Heart left ventricle (tissue), 16 donors: ENCODE measurements at regions not wholly inside any gene's neighbourhood (a gene's known extent, or its start where the extent isn't known, plus 50 kb on each side); places are given as distances from the start of the nearest gene placed in this dataset.

ENCODE experiments used
- ATAC-seq, 4 donors: fragments of 200-7000 bp; cut with Tn5 transposase; one replicate each; pipeline ENCODE4 v1.9.1; 2020 to 2022; ENCODE audit warnings: moderate library complexity in 4 of 4, mild to moderate bottlenecking in 3 of 4, moderate number of reproducible peaks in 1 of 4
- DNase-seq, 5 donors: peaks; one replicate each; pipeline ENCODE4 v3.0.0-alpha.2; 2020
- H3K27ac ChIP-seq, 12 donors: fragments of 200-600 bp; sonication (generic) in 4 of 12; one replicate each; pipeline versions ENCODE4 v1.5.0 to v1.8.0; 2016 to 2022; ENCODE audit warnings: mild to moderate bottlenecking in 2 of 12
- H3K27me3 ChIP-seq, 9 donors: fragments of 200-600 bp; sonication (generic) in 2 of 9; one replicate each; pipeline versions ENCODE4 v1.5.1 to v1.8.0; 2016 to 2022; ENCODE audit warnings: mild to moderate bottlenecking in 3 of 9
- H3K36me3 ChIP-seq, 9 donors: fragments of 200-600 bp; sonication (generic) in 2 of 9; one replicate each; pipeline versions ENCODE4 v1.5.0 to v1.8.0; 2018 to 2022; ENCODE audit warnings: mild to moderate bottlenecking in 2 of 9
- H3K4me1 ChIP-seq, 12 donors: fragments of 200-600 bp; sonication (generic) in 4 of 12; one replicate each; pipeline versions ENCODE4 v1.5.0 to v1.8.0; 2016 to 2022; ENCODE audit warnings: mild to moderate bottlenecking in 3 of 12
- H3K4me3 ChIP-seq, 12 donors: fragments of 200-600 bp; sonication (generic) in 4 of 12; one replicate each; pipeline versions ENCODE4 v1.5.0 to v1.8.0; 2017 to 2022; ENCODE audit warnings: mild to moderate bottlenecking in 9 of 12, moderate library complexity in 4 of 12
- H3K9me3 ChIP-seq, 12 donors: fragments of 200-600 bp; sonication (generic) in 4 of 12; one replicate each; pipeline versions ENCODE4 v1.5.0 to v1.8.0; 2016 to 2022; ENCODE audit warnings: mild to moderate bottlenecking in 1 of 12
- POLR2A ChIP-seq, 2 donors: fragments of 450-650 bp; IDR thresholded peaks; one replicate each; pipeline ENCODE4 v1.6.1; 2017; ENCODE audit warnings: antibody characterized with exemption in 2 of 2, mild to moderate bottlenecking in 2 of 2, moderate library complexity in 2 of 2
- WGBS, 4 donors: extraction: QIAGEN DNeasy Blood & Tissue Kit in 2 of 4; methylation state at CpG; one replicate each; pipeline versions ENCODE4 v1.1.5 to v1.1.7; 2013 to 2018; 5-methylcytosine and 5-hydroxymethylcytosine counted together
- intact Hi-C, 10 donors: fragments of 100-400 bp; cut with DNase I; formaldehyde crosslinking; loops; one replicate each; pipeline versions ENCODE4 v1.11.1 to v1.14.2; 2022
- TF ChIP-seq, protein P1 (sequence below), 12 donors: fragments of 200-600 bp; sonication (generic) in 4 of 12; IDR thresholded peaks; one replicate each; pipeline versions ENCODE4 v1.5.0 to v1.8.0; 2018 to 2022; ENCODE audit warnings: antibody characterized with exemption in 12 of 12, mild to moderate bottlenecking in 5 of 12
- donor health status: ischemic (EF 13 %, LVEDD 7.1; RV severe dilation, severe dysfunction).
- donor health status: healthy with polysubstance abuse.
- donor health status: DM: no; HTN: yes; CAD: no.
- donor health status: DM: no; HTN: no; CAD: no.
- donor health status: ischemic (EF 25% LVEDD 6.9; RV normal size, moderate dysfunction).
- donor health status: ischemic (EF 25% LVEDD 5.7; RV mildly dilated, moderate dysfunction).
- donor health status: healthy.
- donor health status: DM: yes; HTN: yes; CAD: no.
- donor health status: ischemic (EF 35%, LVEDD 5.7; RV mildly dilated, moderate dysfunction).
- donor health status: nonischemic (EF 11% LVEDD 7.7; RV severe dilation, severe dysfunction).
- donor health status: DM: yes; HTN: yes; CAD: no.
- donor health status: PGD.
- donor health status: ischemic (EF 29% LVEDD 5.4; RV normal size, mild dysfunction).
- donor health status: nonischemic (EF 23%, LVEDD 6.1; RV moderate dilation, normal function).

DNA sequence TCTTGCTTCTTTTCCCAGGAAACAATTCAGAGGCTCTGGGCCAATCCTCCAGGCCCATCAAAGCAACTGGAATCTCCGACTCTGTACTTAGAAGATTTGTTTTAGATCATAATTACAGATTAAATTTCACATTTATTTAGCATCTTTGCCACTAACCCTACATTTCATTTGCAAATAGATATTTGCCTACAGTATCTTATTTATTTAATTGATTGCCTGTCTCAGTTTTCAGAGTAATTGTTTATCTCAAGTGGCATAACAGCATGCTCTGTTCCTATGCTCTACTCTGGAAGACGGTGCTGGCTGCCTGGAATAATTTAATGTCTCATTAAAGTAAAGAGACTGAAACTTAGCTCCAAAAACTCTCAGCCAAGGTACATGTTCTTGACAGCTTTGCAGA, 213.4 kb downstream of the HNMT start:
- DNase-seq (no peak), ATAC-seq (no peak)
- Histone ChIP-seq H3K4me3 (no peak overlapping the region), H3K9me3 (no peaks in the 10 kb centered on the region), H3K27me3 (no peaks in the 10 kb centered on the region), H3K27ac (no peak overlapping the region), H3K36me3 (no peaks in the 10 kb centered on the region), H3K4me1 (peaks cover 0 to 1% (median 0%) of the 10 kb centered on the region in 12 donors)
- whole genome bisulfite sequencing, 4 donors, result 62 to 70% (median 63%) methylated on average over 2 of the region's 2 CpGs
- no peak for TF ChIP-seq POLR2A (IDR thresholded peaks at IDR 0.05)
- TF ChIP-seq, protein P1, sequence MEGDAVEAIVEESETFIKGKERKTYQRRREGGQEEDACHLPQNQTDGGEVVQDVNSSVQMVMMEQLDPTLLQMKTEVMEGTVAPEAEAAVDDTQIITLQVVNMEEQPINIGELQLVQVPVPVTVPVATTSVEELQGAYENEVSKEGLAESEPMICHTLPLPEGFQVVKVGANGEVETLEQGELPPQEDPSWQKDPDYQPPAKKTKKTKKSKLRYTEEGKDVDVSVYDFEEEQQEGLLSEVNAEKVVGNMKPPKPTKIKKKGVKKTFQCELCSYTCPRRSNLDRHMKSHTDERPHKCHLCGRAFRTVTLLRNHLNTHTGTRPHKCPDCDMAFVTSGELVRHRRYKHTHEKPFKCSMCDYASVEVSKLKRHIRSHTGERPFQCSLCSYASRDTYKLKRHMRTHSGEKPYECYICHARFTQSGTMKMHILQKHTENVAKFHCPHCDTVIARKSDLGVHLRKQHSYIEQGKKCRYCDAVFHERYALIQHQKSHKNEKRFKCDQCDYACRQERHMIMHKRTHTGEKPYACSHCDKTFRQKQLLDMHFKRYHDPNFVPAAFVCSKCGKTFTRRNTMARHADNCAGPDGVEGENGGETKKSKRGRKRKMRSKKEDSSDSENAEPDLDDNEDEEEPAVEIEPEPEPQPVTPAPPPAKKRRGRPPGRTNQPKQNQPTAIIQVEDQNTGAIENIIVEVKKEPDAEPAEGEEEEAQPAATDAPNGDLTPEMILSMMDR (IDR thresholded peaks at IDR 0.05), result no peak
- intact Hi-C loops, result no loop called here

DNA sequence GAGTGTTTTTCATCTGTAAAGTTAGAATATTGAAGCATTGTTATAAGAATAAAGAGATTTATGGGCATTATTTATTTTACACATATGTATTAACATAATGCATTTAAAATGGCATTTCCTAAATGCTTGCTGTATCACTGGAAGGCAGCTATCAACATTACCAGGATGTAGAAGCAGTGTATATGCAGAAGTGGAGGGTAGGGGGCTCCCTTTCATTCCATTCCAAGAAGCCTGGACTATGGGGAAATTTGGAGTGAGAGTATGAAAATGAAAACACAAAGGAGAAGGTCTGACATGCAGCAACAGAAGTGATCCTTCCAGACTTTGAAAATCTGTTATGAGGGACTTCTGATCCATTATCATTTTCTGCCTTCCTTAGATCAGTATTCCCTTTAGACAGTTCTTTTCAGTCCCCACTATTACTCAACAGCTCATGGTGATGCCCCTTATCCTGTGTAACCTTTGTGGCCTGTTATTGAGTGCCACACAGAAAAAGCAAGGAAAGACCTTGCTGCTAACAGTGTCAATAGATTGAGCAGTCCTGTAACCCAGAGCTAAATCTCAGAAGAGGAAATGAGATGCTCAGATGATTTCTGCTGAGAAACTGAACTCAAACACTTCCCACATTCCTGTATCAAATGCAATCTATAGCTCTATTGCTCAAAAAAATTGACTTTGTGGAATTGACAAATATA, 216.6 kb downstream of the HNMT start:
- ATAC-seq, result no peak
- intact Hi-C loops, result no loop called here
- no peaks in the 10 kb centered on the region for H3K27me3 ChIP-seq
- H3K36me3 ChIP-seq, result no peaks in the 10 kb centered on the region
- H3K4me3 ChIP-seq, result no peak overlapping the region
- no peak for DNase-seq
- no peak overlapping the region for H3K27ac ChIP-seq
- H3K4me1 ChIP-seq, result peaks cover 0 to 11% (median 0%) of the 10 kb centered on the region in 12 donors
- H3K9me3 ChIP-seq, result no peaks in the 10 kb centered on the region
- TF ChIP-seq, protein P1 (IDR thresholded peaks at IDR 0.05), result no peak
- TF ChIP-seq POLR2A (IDR thresholded peaks at IDR 0.05), result no peak

DNA sequence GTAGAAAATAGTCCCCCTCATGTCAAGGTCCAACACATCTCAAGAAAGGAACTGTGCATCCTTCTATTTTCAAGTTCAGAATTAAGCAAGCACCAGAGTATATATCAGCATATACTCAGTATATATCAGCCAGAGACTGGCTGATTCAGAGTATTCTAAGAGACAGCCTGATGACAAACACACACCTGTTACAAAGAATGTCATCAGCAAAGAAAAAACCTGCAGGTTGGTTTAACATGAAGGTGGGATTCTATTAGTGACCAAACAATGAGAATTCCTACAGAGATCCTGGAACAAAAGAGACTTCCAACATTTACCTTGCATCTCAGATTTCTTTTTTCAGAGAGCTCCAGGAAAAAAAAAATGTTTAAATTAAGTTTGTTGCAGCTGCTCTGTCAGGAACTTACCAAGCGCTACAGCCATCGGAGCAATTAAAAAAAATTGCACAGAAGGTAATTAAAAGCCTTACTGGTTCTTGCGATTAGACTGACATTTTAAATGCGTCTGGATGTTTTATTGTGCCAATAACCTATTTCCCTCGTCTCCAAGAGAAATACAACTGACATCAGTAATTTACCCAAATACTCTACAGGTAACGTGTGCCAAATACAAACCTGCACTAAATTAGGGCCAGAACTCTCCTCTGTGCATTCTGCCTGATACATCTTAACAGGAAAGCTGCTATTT, 218.1 kb downstream of the HNMT start:
- DNase-seq (no peak), ATAC-seq (no peak)
- H3K4me1 ChIP-seq, result peaks cover 0 to 11% (median 0%) of the 10 kb centered on the region in 12 donors
- H3K27ac ChIP-seq, result no peak overlapping the region
- H3K4me3 ChIP-seq, result no peak overlapping the region
- WGBS, 4 donors, result 90 to 94% (median 93%) methylated on average over 6 of the region's 6 CpGs
- intact Hi-C loops, result no loop called here
- no peaks in the 10 kb centered on the region for H3K36me3 ChIP-seq
- TF ChIP-seq, protein P1 (IDR thresholded peaks at IDR 0.05), result no peak
- TF ChIP-seq POLR2A (IDR thresholded peaks at IDR 0.05), result no peak
- no peaks in the 10 kb centered on the region for H3K9me3 ChIP-seq
- H3K27me3 ChIP-seq, result no peaks in the 10 kb centered on the region

DNA sequence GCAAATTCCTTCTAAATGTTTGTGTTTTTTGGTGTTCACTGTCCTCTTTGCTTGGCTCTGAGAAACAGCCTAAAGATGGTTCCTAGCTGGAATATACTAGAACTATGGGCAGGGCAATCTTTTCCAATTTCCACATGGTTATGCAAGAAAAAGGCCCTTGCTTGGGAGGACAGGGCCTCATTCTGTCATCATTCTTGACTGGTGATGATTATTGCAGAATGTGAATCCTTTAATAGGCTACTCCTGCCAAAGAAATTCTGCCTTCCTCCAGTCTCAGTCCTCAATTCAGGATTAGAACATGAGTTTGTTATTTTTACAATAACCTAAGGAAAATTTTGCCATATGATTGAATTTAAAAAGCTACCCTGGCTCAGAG, 218.7 kb downstream of the HNMT start:
- no peak for DNase-seq
- intact Hi-C loops, result no loop called here
- H3K27me3 ChIP-seq, result no peaks in the 10 kb centered on the region
- H3K4me3 ChIP-seq, result no peak overlapping the region
- H3K4me1 ChIP-seq, result peaks cover 0 to 11% (median 0%) of the 10 kb centered on the region in 12 donors
- no peak overlapping the region for H3K27ac ChIP-seq
- ATAC-seq, result peak in 2 of 4 donors; percentile 15 to 63
- no peak for TF ChIP-seq POLR2A (IDR thresholded peaks at IDR 0.05)
- TF ChIP-seq, protein P1 (IDR thresholded peaks at IDR 0.05), result no peak
- no peaks in the 10 kb centered on the region for H3K36me3 ChIP-seq
- H3K9me3 ChIP-seq, result no peaks in the 10 kb centered on the region
